ENCODE measurements at regions not wholly inside any gene's neighbourhood (a gene's known extent, or its start where the extent isn't known, plus 50 kb on each side); places are given as distances from the start of the nearest gene placed in this dataset.

- TF ChIP-seq CTCF (IDR thresholded peaks at IDR 0.05) (no peak), POLR2A (IDR thresholded peaks at IDR 0.05) (no peak), EP300 (IDR thresholded peaks at IDR 0.05) (no peak)
These were observed 612.2 kb upstream of the EPHA6 start for GRCh38 chr3:96202181-96202580.
